ENCODE measurements at regions not wholly inside any gene's neighbourhood (a gene's known extent, or its start where the extent isn't known, plus 50 kb on each side); places are given as distances from the start of the nearest gene placed in this dataset.
"Not testable (repeated sequence)": the region's sequence is repeated elsewhere in the genome, so short reads cannot be mapped to it uniquely, and the experiment has no call there.

DNA sequence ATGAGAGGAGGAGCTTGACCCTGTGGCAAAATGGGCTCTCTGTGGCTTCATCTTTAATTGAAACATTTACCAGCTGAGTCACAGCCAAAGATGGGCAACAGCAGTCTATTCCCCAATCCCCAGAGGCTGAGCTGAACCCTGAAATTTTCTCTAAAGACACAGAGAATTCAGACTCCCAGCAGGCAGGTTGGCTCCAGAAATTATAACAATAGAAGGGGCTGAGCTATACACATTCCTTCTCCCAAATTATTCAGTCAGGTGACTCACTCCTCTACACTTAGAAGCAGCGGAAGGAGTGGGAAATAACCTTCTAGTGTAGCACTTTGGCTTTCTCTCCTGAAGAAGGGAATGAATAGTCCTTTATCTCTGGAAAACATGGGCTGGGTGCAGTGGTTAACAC lies 264.3 kb upstream of the ARHGEF26 start:
- Histone ChIP-seq H3K27ac (no peak overlapping the region), H3K27me3 (no peaks in the 10 kb centered on the region), H3K9me3 (no peaks in the 10 kb centered on the region), H3K4me1 (no peaks in the 10 kb centered on the region), H3K4me3 (no peak overlapping the region), H3K36me3 (no peaks in the 10 kb centered on the region)
- TF ChIP-seq, protein P1, sequence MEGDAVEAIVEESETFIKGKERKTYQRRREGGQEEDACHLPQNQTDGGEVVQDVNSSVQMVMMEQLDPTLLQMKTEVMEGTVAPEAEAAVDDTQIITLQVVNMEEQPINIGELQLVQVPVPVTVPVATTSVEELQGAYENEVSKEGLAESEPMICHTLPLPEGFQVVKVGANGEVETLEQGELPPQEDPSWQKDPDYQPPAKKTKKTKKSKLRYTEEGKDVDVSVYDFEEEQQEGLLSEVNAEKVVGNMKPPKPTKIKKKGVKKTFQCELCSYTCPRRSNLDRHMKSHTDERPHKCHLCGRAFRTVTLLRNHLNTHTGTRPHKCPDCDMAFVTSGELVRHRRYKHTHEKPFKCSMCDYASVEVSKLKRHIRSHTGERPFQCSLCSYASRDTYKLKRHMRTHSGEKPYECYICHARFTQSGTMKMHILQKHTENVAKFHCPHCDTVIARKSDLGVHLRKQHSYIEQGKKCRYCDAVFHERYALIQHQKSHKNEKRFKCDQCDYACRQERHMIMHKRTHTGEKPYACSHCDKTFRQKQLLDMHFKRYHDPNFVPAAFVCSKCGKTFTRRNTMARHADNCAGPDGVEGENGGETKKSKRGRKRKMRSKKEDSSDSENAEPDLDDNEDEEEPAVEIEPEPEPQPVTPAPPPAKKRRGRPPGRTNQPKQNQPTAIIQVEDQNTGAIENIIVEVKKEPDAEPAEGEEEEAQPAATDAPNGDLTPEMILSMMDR (IDR thresholded peaks at IDR 0.05): no peak
- ATAC-seq: no peak
- intact Hi-C loops (cut with DNase I): no loop called here
- no peak for DNase-seq

GRCh38 chr3:153864793-153865192 lies 256.4 kb upstream of the ARHGEF26 start:
- Histone ChIP-seq H3K27ac (no peak overlapping the region), H3K4me3 (no peak overlapping the region), H3K9me3 (no peaks in the 10 kb centered on the region), H3K27me3 (no peaks in the 10 kb centered on the region), H3K4me1 (no peaks in the 10 kb centered on the region), H3K36me3 (no peaks in the 10 kb centered on the region)
- DNase-seq (no peak), ATAC-seq (no peak)
- intact Hi-C loops (cut with DNase I): no loop called here
- TF ChIP-seq, protein P1 (IDR thresholded peaks at IDR 0.05): no peak

DNA sequence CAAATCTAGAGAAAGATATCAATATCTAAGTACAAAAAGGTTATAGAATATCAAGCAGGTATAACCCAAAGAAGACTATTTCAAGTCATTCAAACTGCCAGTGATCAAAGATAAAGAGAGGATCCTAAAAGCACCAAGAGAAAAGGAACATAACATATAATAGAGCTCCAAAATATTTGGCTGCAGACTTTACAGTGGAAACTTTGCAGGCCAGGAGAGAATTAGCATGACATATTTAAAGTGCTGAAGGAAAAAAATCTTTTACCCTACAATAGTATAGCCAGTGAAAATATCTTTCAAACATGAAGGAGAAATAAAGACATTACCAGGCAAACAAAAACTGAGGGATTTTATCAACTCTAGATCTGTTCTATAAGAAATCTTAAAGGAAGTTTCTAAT lies 254.3 kb upstream of the ARHGEF26 start:
- no peak overlapping the region for H3K27ac ChIP-seq
- intact Hi-C loops (cut with DNase I): no loop called here
- H3K27me3 ChIP-seq: no peaks in the 10 kb centered on the region
- DNase-seq: no peak
- no peaks in the 10 kb centered on the region for H3K36me3 ChIP-seq
- TF ChIP-seq, protein P1 (IDR thresholded peaks at IDR 0.05): no peak
- no peak for ATAC-seq
- no peak overlapping the region for H3K4me3 ChIP-seq
- H3K9me3 ChIP-seq: no peaks in the 10 kb centered on the region
- no peaks in the 10 kb centered on the region for H3K4me1 ChIP-seq

DNA sequence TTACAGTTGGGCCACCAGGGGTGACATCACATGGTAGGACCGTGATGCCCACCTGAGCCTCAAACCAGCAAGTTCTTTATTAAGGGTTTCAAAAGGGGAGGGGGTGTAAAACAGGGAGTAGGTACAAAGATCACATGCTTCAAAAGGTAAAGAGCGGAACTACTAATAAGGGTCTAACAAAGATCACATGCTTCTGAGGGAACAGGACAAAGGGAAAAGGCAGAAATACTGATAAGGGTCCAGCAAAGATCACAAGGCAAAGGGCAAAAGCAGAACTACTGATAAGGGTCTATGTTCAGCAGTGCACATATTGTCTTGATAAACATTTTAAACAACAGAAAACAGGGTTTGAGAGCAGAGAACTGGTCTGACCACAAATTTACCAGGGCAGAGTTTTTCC lies 246.8 kb upstream of the ARHGEF26 start:
- H3K4me3 ChIP-seq; H3K4me1 ChIP-seq; ATAC-seq; DNase-seq; H3K27me3 ChIP-seq; intact Hi-C loops (cut with DNase I); H3K36me3 ChIP-seq; H3K9me3 ChIP-seq; H3K27ac ChIP-seq: not testable (repeated sequence)

DNA sequence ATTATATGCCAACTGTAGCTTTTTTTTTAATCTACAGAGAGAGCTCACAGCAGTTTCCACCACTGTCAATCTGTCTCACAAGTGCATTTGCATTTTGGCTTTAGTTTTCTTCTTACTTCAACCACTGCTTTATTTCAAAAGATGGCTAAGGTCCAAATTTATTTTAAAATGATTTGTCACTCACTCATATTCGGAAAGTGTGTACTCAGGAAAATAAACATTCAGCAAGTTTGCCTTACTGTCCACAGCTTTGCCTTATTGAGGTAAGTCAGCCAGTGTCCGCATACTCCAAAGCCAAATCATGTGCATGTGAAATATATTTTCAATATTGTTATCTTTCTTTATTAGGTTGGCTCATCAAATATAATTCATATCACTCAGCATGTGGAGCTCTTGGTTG lies 240.7 kb upstream of the ARHGEF26 start:
- ATAC-seq (no peak), DNase-seq (no peak)
- intact Hi-C loops (cut with DNase I): no loop called here

DNA sequence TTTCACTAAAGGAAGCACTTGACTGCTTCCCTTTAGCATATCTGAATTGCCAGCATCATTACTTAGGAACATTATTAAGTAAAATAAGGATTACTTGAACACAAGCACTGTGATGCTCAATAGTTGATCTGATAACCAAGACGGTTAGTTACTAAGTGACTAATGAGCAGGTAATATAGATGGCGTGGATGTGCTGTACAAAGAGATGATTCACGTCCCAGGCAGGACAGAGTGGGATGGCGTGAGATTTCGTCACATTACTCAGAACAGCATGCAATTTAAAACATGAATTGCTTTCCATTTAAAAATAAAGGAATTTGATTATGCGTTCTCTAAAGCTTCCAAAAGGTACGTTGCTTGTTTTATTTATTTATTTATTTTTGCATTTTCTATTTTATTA lies 240.0 kb upstream of the ARHGEF26 start:
- no peak for DNase-seq
- Histone ChIP-seq H3K4me3 (no peak overlapping the region), H3K36me3 (no peaks in the 10 kb centered on the region), H3K27ac (no peak overlapping the region), H3K9me3 (no peaks in the 10 kb centered on the region), H3K27me3 (no peaks in the 10 kb centered on the region), H3K4me1 (no peaks in the 10 kb centered on the region)
- ATAC-seq: no peak
- intact Hi-C loops (cut with DNase I): no loop called here
- TF ChIP-seq, protein P1 (IDR thresholded peaks at IDR 0.05): no peak

More for the DNA sequence above, 240.7 kb upstream of the ARHGEF26 start:
- H3K9me3 ChIP-seq: no peaks in the 10 kb centered on the region
- H3K4me3 ChIP-seq: no peak overlapping the region
- no peaks in the 10 kb centered on the region for H3K36me3 ChIP-seq
- no peaks in the 10 kb centered on the region for H3K4me1 ChIP-seq
- TF ChIP-seq, protein P1 (IDR thresholded peaks at IDR 0.05): no peak
- no peak overlapping the region for H3K27ac ChIP-seq
- no peaks in the 10 kb centered on the region for H3K27me3 ChIP-seq
